ENCODE measurements at regions not wholly inside any gene's neighbourhood (a gene's known extent, or its start where the extent isn't known, plus 50 kb on each side); places are given as distances from the start of the nearest gene placed in this dataset.
"Not testable (repeated sequence)": the region's sequence is repeated elsewhere in the genome, so short reads cannot be mapped to it uniquely, and the experiment has no call there.

- no peak for ATAC-seq
- no peak overlapping the region for H3K27ac Mint-ChIP-seq
These were observed 463.4 kb downstream of the TFAP2B start for GRCh38 chr6:51282026-51282425.

GRCh38 chr6:51283723-51284355 is 465.2 kb downstream of the TFAP2B start:
- H3K4me1 Mint-ChIP-seq, result no peaks in the 10 kb centered on the region
- no peaks in the 10 kb centered on the region for H3K36me3 Mint-ChIP-seq (ENCODE audit: low read depth)
- DNase-seq, result no peak
- no peaks in the 10 kb centered on the region for H3K27me3 Mint-ChIP-seq
- ATAC-seq, result no peak
- no peaks in the 10 kb centered on the region for H3K9me3 ChIP-seq (ENCODE audit: control insufficient read depth, low read length, poor library complexity, severe bottlenecking)
- H3K4me3 Mint-ChIP-seq, result no peak overlapping the region
- H3K27ac Mint-ChIP-seq, result no peak overlapping the region

More at GRCh38 chr6:51282026-51282425, 463.4 kb downstream of the TFAP2B start:
- no peak for DNase-seq
- H3K9me3 ChIP-seq (ENCODE audit: control insufficient read depth, low read length, poor library complexity, severe bottlenecking), result no peaks in the 10 kb centered on the region
- H3K4me3 Mint-ChIP-seq, result no peak overlapping the region
- no peaks in the 10 kb centered on the region for H3K36me3 Mint-ChIP-seq (ENCODE audit: low read depth)
- no peaks in the 10 kb centered on the region for H3K4me1 Mint-ChIP-seq
- H3K27me3 Mint-ChIP-seq, result no peaks in the 10 kb centered on the region

GRCh38 chr6:51285876-51286275 is 467.2 kb downstream of the TFAP2B start:
- DNase-seq, result no peak
- Mint-ChIP-seq H3K4me1 (no peaks in the 10 kb centered on the region), H3K4me3 (no peak overlapping the region)

GRCh38 chr6:51289041-51289440 is 470.4 kb downstream of the TFAP2B start:
- no peak overlapping the region for H3K27ac Mint-ChIP-seq
- no peaks in the 10 kb centered on the region for H3K9me3 ChIP-seq (ENCODE audit: control insufficient read depth, low read length, poor library complexity, severe bottlenecking)
- no peak for ATAC-seq
- DNase-seq, result no peak
- H3K4me3 Mint-ChIP-seq, result no peak overlapping the region
- H3K4me1 Mint-ChIP-seq, result no peaks in the 10 kb centered on the region
- no peaks in the 10 kb centered on the region for H3K27me3 Mint-ChIP-seq
- no peaks in the 10 kb centered on the region for H3K36me3 Mint-ChIP-seq (ENCODE audit: low read depth)

More at GRCh38 chr6:51285876-51286275, 467.2 kb downstream of the TFAP2B start:
- Mint-ChIP-seq H3K27ac (no peak overlapping the region), H3K36me3 (ENCODE audit: low read depth) (no peaks in the 10 kb centered on the region), H3K27me3 (no peaks in the 10 kb centered on the region)
- no peak for ATAC-seq
- no peaks in the 10 kb centered on the region for H3K9me3 ChIP-seq (ENCODE audit: control insufficient read depth, low read length, poor library complexity, severe bottlenecking)

- H3K27ac Mint-ChIP-seq, result no peak overlapping the region
- no peaks in the 10 kb centered on the region for H3K4me1 Mint-ChIP-seq
- H3K4me3 Mint-ChIP-seq, result no peak overlapping the region
- H3K36me3 Mint-ChIP-seq (ENCODE audit: low read depth), result no peaks in the 10 kb centered on the region
- DNase-seq (no peak), ATAC-seq (no peak)
- no peaks in the 10 kb centered on the region for H3K9me3 ChIP-seq (ENCODE audit: control insufficient read depth, low read length, poor library complexity, severe bottlenecking)
- H3K27me3 Mint-ChIP-seq, result no peaks in the 10 kb centered on the region
These were observed 474.0 kb downstream of the TFAP2B start for GRCh38 chr6:51292659-51293058.

GRCh38 chr6:51299621-51300380 is 481.1 kb downstream of the TFAP2B start:
- Mint-ChIP-seq H3K27ac (no peak overlapping the region), H3K4me1 (no peaks in the 10 kb centered on the region), H3K4me3 (no peak overlapping the region), H3K27me3 (no peaks in the 10 kb centered on the region), H3K36me3 (ENCODE audit: low read depth) (no peaks in the 10 kb centered on the region)
- DNase-seq (no peak), ATAC-seq (no peak)
- peaks cover 3% of the 10 kb centered on the region for H3K9me3 ChIP-seq (ENCODE audit: control insufficient read depth, low read length, poor library complexity, severe bottlenecking)

- ATAC-seq, result no peak
- Mint-ChIP-seq H3K27me3 (no peaks in the 10 kb centered on the region), H3K27ac (no peak overlapping the region)
These were observed 481.8 kb downstream of the TFAP2B start for GRCh38 chr6:51300510-51300909.

GRCh38 chr6:51301962-51302361 is 483.3 kb downstream of the TFAP2B start:
- no peaks in the 10 kb centered on the region for H3K27me3 Mint-ChIP-seq
- peaks cover 3% of the 10 kb centered on the region for H3K9me3 ChIP-seq (ENCODE audit: control insufficient read depth, low read length, poor library complexity, severe bottlenecking)
- DNase-seq, result no peak
- no peak overlapping the region for H3K4me3 Mint-ChIP-seq
- no peaks in the 10 kb centered on the region for H3K36me3 Mint-ChIP-seq (ENCODE audit: low read depth)
- ATAC-seq, result no peak
- H3K4me1 Mint-ChIP-seq, result no peaks in the 10 kb centered on the region
- H3K27ac Mint-ChIP-seq, result no peak overlapping the region

More at GRCh38 chr6:51300510-51300909, 481.8 kb downstream of the TFAP2B start:
- H3K4me1 Mint-ChIP-seq, result no peaks in the 10 kb centered on the region
- H3K36me3 Mint-ChIP-seq (ENCODE audit: low read depth), result no peaks in the 10 kb centered on the region
- H3K9me3 ChIP-seq (ENCODE audit: control insufficient read depth, low read length, poor library complexity, severe bottlenecking), result peaks cover 3% of the 10 kb centered on the region
- no peak for DNase-seq
- H3K4me3 Mint-ChIP-seq, result no peak overlapping the region

- H3K27ac Mint-ChIP-seq, result no peak overlapping the region
- ATAC-seq (no peak), DNase-seq (no peak)
- H3K9me3 ChIP-seq (ENCODE audit: control insufficient read depth, low read length, poor library complexity, severe bottlenecking), result peaks cover 3% of the 10 kb centered on the region
- H3K4me3 Mint-ChIP-seq, result no peak overlapping the region
- no peaks in the 10 kb centered on the region for H3K4me1 Mint-ChIP-seq
- no peaks in the 10 kb centered on the region for H3K36me3 Mint-ChIP-seq (ENCODE audit: low read depth)
- H3K27me3 Mint-ChIP-seq, result no peaks in the 10 kb centered on the region
These were observed 483.8 kb downstream of the TFAP2B start for GRCh38 chr6:51302431-51302830.

GRCh38 chr6:51303338-51303737 is 484.7 kb downstream of the TFAP2B start:
- Mint-ChIP-seq H3K4me1 (no peaks in the 10 kb centered on the region), H3K27ac (no peak overlapping the region), H3K4me3 (no peak overlapping the region), H3K36me3 (ENCODE audit: low read depth) (no peaks in the 10 kb centered on the region), H3K27me3 (no peaks in the 10 kb centered on the region)
- DNase-seq, result no peak
- no peak for ATAC-seq
- no peaks in the 10 kb centered on the region for H3K9me3 ChIP-seq (ENCODE audit: control insufficient read depth, low read length, poor library complexity, severe bottlenecking)

- Mint-ChIP-seq H3K27me3 (no peaks in the 10 kb centered on the region), H3K36me3 (ENCODE audit: low read depth) (no peaks in the 10 kb centered on the region), H3K4me1 (no peaks in the 10 kb centered on the region), H3K27ac (no peak overlapping the region), H3K4me3 (no peak overlapping the region)
- no peak for DNase-seq
- H3K9me3 ChIP-seq (ENCODE audit: control insufficient read depth, low read length, poor library complexity, severe bottlenecking), result no peaks in the 10 kb centered on the region
- no peak for ATAC-seq
These were observed 496.3 kb downstream of the TFAP2B start for GRCh38 chr6:51314965-51315364.

- Mint-ChIP-seq H3K4me1 (no peaks in the 10 kb centered on the region), H3K27me3 (no peaks in the 10 kb centered on the region)
- no peaks in the 10 kb centered on the region for H3K9me3 ChIP-seq (ENCODE audit: control insufficient read depth, low read length, poor library complexity, severe bottlenecking)
These were observed 500.0 kb downstream of the TFAP2B start for GRCh38 chr6:51318674-51319073.

GRCh38 chr6:51321477-51321876 is 502.8 kb downstream of the TFAP2B start:
- H3K36me3 Mint-ChIP-seq (ENCODE audit: low read depth); ATAC-seq; H3K27ac Mint-ChIP-seq; H3K4me1 Mint-ChIP-seq; H3K9me3 ChIP-seq (ENCODE audit: control insufficient read depth, low read length, poor library complexity, severe bottlenecking); DNase-seq; H3K27me3 Mint-ChIP-seq; H3K4me3 Mint-ChIP-seq: not testable (repeated sequence)

More at GRCh38 chr6:51318674-51319073, 500.0 kb downstream of the TFAP2B start:
- H3K27ac Mint-ChIP-seq, result no peak overlapping the region
- no peak overlapping the region for H3K4me3 Mint-ChIP-seq
- no peaks in the 10 kb centered on the region for H3K36me3 Mint-ChIP-seq (ENCODE audit: low read depth)
- DNase-seq (no peak), ATAC-seq (no peak)

GRCh38 chr6:51322505-51322904 is 503.8 kb downstream of the TFAP2B start:
- Mint-ChIP-seq H3K4me3 (no peak overlapping the region), H3K27me3 (no peaks in the 10 kb centered on the region), H3K27ac (no peak overlapping the region), H3K36me3 (ENCODE audit: low read depth) (no peaks in the 10 kb centered on the region), H3K4me1 (no peaks in the 10 kb centered on the region)
- DNase-seq, result no peak
- no peak for ATAC-seq
- H3K9me3 ChIP-seq (ENCODE audit: control insufficient read depth, low read length, poor library complexity, severe bottlenecking), result no peaks in the 10 kb centered on the region
